Spleen (tissue), 7 donors: ENCODE measurements at regions not wholly inside any gene's neighbourhood (a gene's known extent, or its start where the extent isn't known, plus 50 kb on each side); places are given as distances from the start of the nearest gene placed in this dataset.
"Not testable (repeated sequence)": the region's sequence is repeated elsewhere in the genome, so short reads cannot be mapped to it uniquely, and the experiment has no call there.

Source experiments
- CTCF ChIP-seq, 11 experiments: fragments of 200-600 bp in 7 of 11; fragments of 450-650 bp in 4 of 11; sonication (generic) in 4 of 11; IDR thresholded peaks in 8 of 11; conservative IDR thresholded peaks in 3 of 11; 1 replicate in 7 of 11; 2 replicates in 4 of 11; pipeline versions ENCODE4 v1.4.0 to v1.8.0; 2016 to 2021; ENCODE audit warnings: antibody characterized with exemption in 11 of 11, inconsistent platforms in 4 of 11, mild to moderate bottlenecking in 1 of 11
- POLR2AphosphoS5 ChIP-seq, 3 donors: sonication (generic); formaldehyde crosslinking; IDR thresholded peaks; one replicate each; pipeline ENCODE4 v1.5.1; 2017; ENCODE audit warnings: antibody characterized with exemption in 3 of 3
- donor health status: DM: no; HTN: no; CAD: no; lungs with moderate emphysema.
- donor health status: DM: no; HTN: no; CAD: no.
- donor health status: DM: no; HTN: no; CAD: no.

- not testable (repeated sequence) for TF ChIP-seq POLR2AphosphoS5 (IDR thresholded peaks at IDR 0.05); CTCF (IDR thresholded peaks at IDR 0.05 in 8 of 11, conservative IDR thresholded peaks at IDR 0.05 in 3 of 11)
These were observed 58.7 kb upstream of the GPR31 start for GRCh38 chr6:167216390-167217050.
